Activated CD8-positive, alpha-beta memory T cell treated with anti-CD3 and anti-CD28 coated beads for 36 hours (primary cell): ENCODE measurements at regions not wholly inside any gene's neighbourhood (a gene's known extent, or its start where the extent isn't known, plus 50 kb on each side); places are given as distances from the start of the nearest gene placed in this dataset.

Experiments
- CTCF ChIA-PET: fragments of 350-600 bp; sonication (Branson Sonifier 250); formaldehyde crosslinking; loops from one replicate; lab custom pipeline; 2021; ENCODE audit warnings: antibody characterized with exemption; lab: Charles Lee
- POLR2A ChIA-PET: fragments of 350-600 bp; sonication (Branson Sonifier 250); formaldehyde crosslinking; loops from one replicate; lab custom pipeline; 2021; ENCODE audit warnings: antibody characterized with exemption; lab: Charles Lee

DNA sequence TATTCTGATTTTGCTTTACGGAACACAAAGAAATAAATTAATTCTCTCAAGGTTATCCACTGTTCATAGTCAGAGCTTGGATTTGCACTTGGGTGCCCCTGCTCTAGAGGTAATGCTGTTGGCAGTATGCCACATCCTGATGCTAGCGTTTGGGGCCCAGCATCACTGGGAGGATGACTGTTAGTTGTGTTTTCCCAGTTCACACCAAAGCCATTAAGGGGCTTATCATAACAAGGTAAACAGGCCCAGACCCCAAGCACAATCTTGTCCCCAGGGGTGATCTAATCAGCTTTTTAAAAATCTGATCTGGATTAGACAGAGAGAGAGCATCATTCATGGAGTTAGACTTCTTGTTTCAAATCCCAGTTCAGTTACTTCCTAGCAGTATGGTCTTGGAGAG, 60.2 kb upstream of the PBX1 start:
- CTCF ChIA-PET, result no interaction called here
- POLR2A ChIA-PET, result no interaction called here

DNA sequence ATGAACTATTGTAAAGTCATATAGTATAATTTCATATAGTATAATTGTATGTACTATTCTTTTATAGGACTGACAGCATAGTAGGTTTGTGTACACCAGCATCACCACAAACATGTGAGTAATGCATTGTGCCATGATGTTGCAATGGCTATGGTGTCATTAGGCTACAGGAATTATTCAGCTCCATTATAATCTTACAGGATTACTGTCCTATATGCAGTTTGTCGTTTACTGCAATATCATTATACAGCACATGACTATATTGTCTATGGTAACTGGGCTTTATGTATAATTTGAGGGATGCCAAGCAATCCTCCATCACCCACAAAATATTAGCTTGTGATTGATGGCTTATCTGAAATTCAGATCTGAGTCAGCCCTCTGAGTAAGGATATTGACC, 54.2 kb upstream of the PBX1 start:
- ChIA-PET POLR2A (no interaction called here), CTCF (no interaction called here)
